ENCODE measurements at regions not wholly inside any gene's neighbourhood (a gene's known extent, or its start where the extent isn't known, plus 50 kb on each side); places are given as distances from the start of the nearest gene placed in this dataset.

- TF ChIP-seq REST (IDR thresholded peaks at IDR 0.05), result no peak
Observed at GRCh38 chr16:79363035-79363434, 237.5 kb downstream of the MAF start (continued).

- TF ChIP-seq CTCF (IDR thresholded peaks at IDR 0.05; ENCODE audit: low read depth, low read length, missing input control) (no peak), ZBTB33 (IDR thresholded peaks at IDR 0.05) (no peak), RXRA (IDR thresholded peaks at IDR 0.05) (no peak), HNF4A (conservative IDR thresholded peaks at IDR 0.05) (no peak), HNF4G (IDR thresholded peaks at IDR 0.05) (no peak), SP1 (IDR thresholded peaks at IDR 0.05) (no peak), NR2F2 (IDR thresholded peaks at IDR 0.05) (no peak), TAF1 (conservative IDR thresholded peaks at IDR 0.05) (no peak), MAX (IDR thresholded peaks at IDR 0.05) (no peak), JUND (IDR thresholded peaks at IDR 0.05) (no peak), FOXA2 (IDR thresholded peaks at IDR 0.05) (no peak), RAD21 (IDR thresholded peaks at IDR 0.05) (no peak), GABPA (IDR thresholded peaks at IDR 0.05 in 1 of 2, conservative IDR thresholded peaks at IDR 0.05 in 1 of 2) (no peak), FOXA1 (IDR thresholded peaks at IDR 0.05) (no peak), ATF3 (IDR thresholded peaks at IDR 0.05) (no peak), REST (IDR thresholded peaks at IDR 0.05) (no peak), YY1 (IDR thresholded peaks at IDR 0.05) (no peak), EGR1 (IDR thresholded peaks at IDR 0.05; ENCODE audit: low read depth in 2 of 2) (no peak)
- H3K9me3 ChIP-seq (ENCODE audit: control insufficient read depth in 4 of 4, low read length in 3 of 4), result peaks cover 0 to 7% (median 2%) of the 10 kb centered on the region in 4 donors
- no peaks in the 10 kb centered on the region for H3K4me1 ChIP-seq (ENCODE audit: control insufficient read depth in 4 of 4, insufficient read depth in 4 of 4, low read length in 3 of 4)
- no peak overlapping the region for H3K27ac ChIP-seq (ENCODE audit: low read depth in 1 of 2, low read length in 2 of 2)
- H3K36me3 ChIP-seq (ENCODE audit: control insufficient read depth in 4 of 4, insufficient read depth in 3 of 4, low read depth in 1 of 4, low read length in 3 of 4), result no peaks in the 10 kb centered on the region
- H3K4me3 ChIP-seq (ENCODE audit: low read depth in 1 of 3, low read length in 3 of 3), result no peak overlapping the region
- DNase-seq (ENCODE audit: low spot score), result no peak
- no peaks in the 10 kb centered on the region for H3K27me3 ChIP-seq (ENCODE audit: control insufficient read depth in 4 of 4, insufficient read depth in 4 of 4, low read length in 3 of 4)
- H3K9ac ChIP-seq (ENCODE audit: low read depth in 1 of 2, low read length in 2 of 2), result no peak overlapping the region
- WGBS, result 88% methylated on average over 7 of the region's 7 CpGs
Observed at GRCh38 chr16:79362300-79362970, 238.1 kb downstream of the MAF start.
